Skeletal muscle cell (primary cell): ENCODE measurements at regions not wholly inside any gene's neighbourhood (a gene's known extent, or its start where the extent isn't known, plus 50 kb on each side); places are given as distances from the start of the nearest gene placed in this dataset.
"Not testable (repeated sequence)": the region's sequence is repeated elsewhere in the genome, so short reads cannot be mapped to it uniquely, and the experiment has no call there.

Source experiments
- DNase-seq: peaks from one replicate; pipeline ENCODE4 v3.0.0-alpha.2; 2010; ENCODE audit warnings: low read depth
- H3K4me3 ChIP-seq: 2 replicates; pipeline ENCODE4 v1.5.1; 2011; ENCODE audit warnings: low read depth, mild to moderate bottlenecking, control low read depth, low read length, moderate library complexity

GRCh38 chrX:140180585-140180984, 215.3 kb upstream of the CXorf66 start:
- no peak overlapping the region for H3K4me3 ChIP-seq
- DNase-seq = no peak

- no peak overlapping the region for H3K4me3 ChIP-seq
- DNase-seq = no peak
Observed at GRCh38 chrX:140177821-140178220, 212.5 kb upstream of the CXorf66 start.

- no peak overlapping the region for H3K4me3 ChIP-seq
- DNase-seq = no peak
Observed at GRCh38 chrX:140172401-140172800, 207.1 kb upstream of the CXorf66 start.

GRCh38 chrX:140167551-140167950, 202.2 kb upstream of the CXorf66 start:
- DNase-seq = no peak

GRCh38 chrX:140165849-140166248, 200.5 kb upstream of the CXorf66 start:
- DNase-seq = no peak
- H3K4me3 ChIP-seq = no peak overlapping the region

More at GRCh38 chrX:140167551-140167950, 202.2 kb upstream of the CXorf66 start:
- H3K4me3 ChIP-seq = no peak overlapping the region

GRCh38 chrX:140164391-140164790, 199.1 kb upstream of the CXorf66 start:
- H3K4me3 ChIP-seq = no peak overlapping the region
- DNase-seq = no peak

GRCh38 chrX:140163371-140164159, 198.2 kb upstream of the CXorf66 start:
- H3K4me3 ChIP-seq = no peak overlapping the region
- DNase-seq = no peak

GRCh38 chrX:140157611-140158010, 192.3 kb upstream of the CXorf66 start:
- H3K4me3 ChIP-seq = no peak overlapping the region
- DNase-seq = no peak

- H3K4me3 ChIP-seq = no peak overlapping the region
- no peak for DNase-seq
Observed at GRCh38 chrX:140157143-140157542, 191.8 kb upstream of the CXorf66 start.

GRCh38 chrX:140151316-140151715, 186.0 kb upstream of the CXorf66 start:
- H3K4me3 ChIP-seq = no peak overlapping the region
- DNase-seq = no peak

GRCh38 chrX:140149761-140150160, 184.4 kb upstream of the CXorf66 start:
- no peak for DNase-seq
- H3K4me3 ChIP-seq = no peak overlapping the region

- no peak overlapping the region for H3K4me3 ChIP-seq
- DNase-seq = no peak
Observed at GRCh38 chrX:140141444-140142029, 176.2 kb upstream of the CXorf66 start.

GRCh38 chrX:140138492-140138891, 173.2 kb upstream of the CXorf66 start:
- H3K4me3 ChIP-seq, DNase-seq: not testable (repeated sequence)

GRCh38 chrX:140138065-140138464, 172.7 kb upstream of the CXorf66 start:
- DNase-seq, H3K4me3 ChIP-seq: not testable (repeated sequence)

- DNase-seq = no peak
- no peak overlapping the region for H3K4me3 ChIP-seq
Observed at GRCh38 chrX:140132937-140133336, 167.6 kb upstream of the CXorf66 start.

- no peak overlapping the region for H3K4me3 ChIP-seq
- DNase-seq = no peak
Observed at GRCh38 chrX:140123446-140123845, 158.1 kb upstream of the CXorf66 start.

GRCh38 chrX:140114059-140114458, 148.7 kb upstream of the CXorf66 start:
- DNase-seq, H3K4me3 ChIP-seq: not testable (repeated sequence)

- no peak for DNase-seq
- H3K4me3 ChIP-seq = no peak overlapping the region
Observed at GRCh38 chrX:140110081-140110650, 144.8 kb upstream of the CXorf66 start.

- no peak for DNase-seq
- H3K4me3 ChIP-seq = no peak overlapping the region
Observed at GRCh38 chrX:140104760-140105159, 139.4 kb upstream of the CXorf66 start.

- no peak for DNase-seq
- H3K4me3 ChIP-seq = no peak overlapping the region
Observed at GRCh38 chrX:140099221-140099620, 133.9 kb upstream of the CXorf66 start.

GRCh38 chrX:140092121-140092520, 126.8 kb upstream of the CXorf66 start:
- DNase-seq = no peak
- H3K4me3 ChIP-seq = peak overlapping the region; percentile 37
